Activated CD4-positive, alpha-beta memory T cell treated with anti-CD3 and anti-CD28 coated beads for 36 hours (primary cell): ENCODE measurements at regions not wholly inside any gene's neighbourhood (a gene's known extent, or its start where the extent isn't known, plus 50 kb on each side); places are given as distances from the start of the nearest gene placed in this dataset.
"Not testable (repeated sequence)": the region's sequence is repeated elsewhere in the genome, so short reads cannot be mapped to it uniquely, and the experiment has no call there.

ENCODE experiments used
- CTCF ChIA-PET: fragments of 350-600 bp; sonication (Branson Sonifier 250); formaldehyde crosslinking; loops from one replicate; lab custom pipeline; 2021; ENCODE audit warnings: antibody characterized with exemption, inconsistent platforms; lab: Charles Lee
- POLR2A ChIA-PET: fragments of 350-600 bp; sonication (Branson Sonifier 250); formaldehyde crosslinking; loops from one replicate; lab custom pipeline; 2021; ENCODE audit warnings: antibody characterized with exemption; lab: Charles Lee
- DNase-seq: peaks from one replicate; pipeline ENCODE4 v3.0.0-alpha.2; 2020
- H3K27ac Mint-ChIP-seq: one replicate; pipeline ENCODE4 v1.8.0; 2021; ENCODE audit warnings: mixed read lengths
- H3K27me3 Mint-ChIP-seq: one replicate; pipeline ENCODE4 v1.8.0; 2021; ENCODE audit warnings: mixed read lengths
- H3K36me3 Mint-ChIP-seq: one replicate; pipeline ENCODE4 v1.8.0; 2021; ENCODE audit warnings: mixed read lengths
- H3K4me1 Mint-ChIP-seq: one replicate; pipeline ENCODE4 v1.8.0; 2021; ENCODE audit warnings: low read depth, mixed read lengths
- H3K4me3 Mint-ChIP-seq: one replicate; pipeline ENCODE4 v1.8.0; 2021; ENCODE audit warnings: mild to moderate bottlenecking, mixed read lengths
- H3K9me3 Mint-ChIP-seq: one replicate; pipeline ENCODE4 v1.8.0; 2021; ENCODE audit warnings: mixed read lengths
- intact Hi-C: fragments of 100-400 bp; cut with micrococcal nuclease; formaldehyde crosslinking; loops from one replicate; pipeline ENCODE4 v1.15.1; 2023

DNA sequence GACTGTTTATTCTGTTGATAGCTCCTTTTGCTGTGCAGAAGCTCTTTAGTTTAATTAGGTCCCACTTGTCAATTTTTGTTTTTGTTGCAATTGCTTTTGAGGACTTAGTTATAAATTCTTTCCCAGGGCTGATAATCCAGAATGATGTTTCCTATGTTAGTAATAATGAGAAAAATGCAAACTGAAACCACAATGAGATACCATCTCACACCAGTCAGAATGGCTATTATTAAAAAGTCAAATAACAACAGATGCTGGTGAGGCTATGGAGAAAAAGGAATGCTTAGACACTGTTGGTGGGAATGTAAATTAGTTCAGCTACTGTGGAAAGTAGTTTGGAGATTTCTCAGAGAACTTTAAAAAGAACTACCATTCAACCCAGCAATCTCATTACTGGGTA is 793.0 kb downstream of the EPHA4 start:
- H3K4me1 Mint-ChIP-seq, result not testable (repeated sequence)

DNA sequence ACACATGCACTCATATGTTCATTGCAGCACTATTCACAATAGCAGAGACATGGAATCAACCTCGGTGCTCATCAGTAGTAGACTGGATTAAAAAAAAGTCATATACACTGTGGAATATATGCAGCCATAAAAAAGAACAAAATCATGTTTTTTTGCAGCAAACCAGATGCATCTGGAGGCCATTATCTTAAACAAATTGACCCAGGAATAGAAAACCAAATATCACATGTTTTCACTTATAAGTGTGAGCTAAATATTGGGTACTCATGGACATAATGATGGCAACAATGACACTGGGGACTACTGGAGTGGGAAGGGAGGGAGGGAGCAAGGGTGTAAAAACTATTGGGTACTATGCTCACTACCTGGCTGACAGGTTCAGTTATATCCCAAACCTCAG is 792.6 kb downstream of the EPHA4 start:
- Mint-ChIP-seq H3K36me3 (no peaks in the 10 kb centered on the region), H3K4me1 (no peaks in the 10 kb centered on the region), H3K4me3 (no peak overlapping the region), H3K27ac (no peak overlapping the region), H3K27me3 (peaks cover 4% of the 10 kb centered on the region), H3K9me3 (peaks cover 5% of the 10 kb centered on the region)
- intact Hi-C loops, result no loop called here
- DNase-seq, result no peak
- ChIA-PET POLR2A (no interaction called here), CTCF (no interaction called here)

More for the DNA sequence above, 793.0 kb downstream of the EPHA4 start:
- H3K4me3 Mint-ChIP-seq, H3K27me3 Mint-ChIP-seq, intact Hi-C loops, DNase-seq, CTCF ChIA-PET, H3K9me3 Mint-ChIP-seq, POLR2A ChIA-PET, H3K27ac Mint-ChIP-seq, H3K36me3 Mint-ChIP-seq: not testable (repeated sequence)

- intact Hi-C loops, result no loop called here
- Mint-ChIP-seq H3K27me3 (peaks cover 4% of the 10 kb centered on the region), H3K4me1 (no peaks in the 10 kb centered on the region), H3K9me3 (peaks cover 5% of the 10 kb centered on the region), H3K4me3 (no peak overlapping the region), H3K27ac (no peak overlapping the region), H3K36me3 (no peaks in the 10 kb centered on the region)
- POLR2A ChIA-PET, result no interaction called here
- DNase-seq, result no peak
- CTCF ChIA-PET, result no interaction called here
These were observed 792.2 kb downstream of the EPHA4 start for GRCh38 chr2:220779931-220780330.

GRCh38 chr2:220781622-220782241 is 790.4 kb downstream of the EPHA4 start:
- H3K27ac Mint-ChIP-seq, result no peak overlapping the region
- intact Hi-C loops, result no loop called here
- DNase-seq, result no peak
- peaks cover 4% of the 10 kb centered on the region for H3K27me3 Mint-ChIP-seq
- POLR2A ChIA-PET, result no interaction called here
- CTCF ChIA-PET, result interaction anchor here (0.6 kb wide), 1 partner anchor 981 kb away, joined by 4 read pairs; no protein-coding TSS in a partner anchor
- peaks cover 5% of the 10 kb centered on the region for H3K9me3 Mint-ChIP-seq
- H3K36me3 Mint-ChIP-seq, result no peaks in the 10 kb centered on the region
- H3K4me1 Mint-ChIP-seq, result no peaks in the 10 kb centered on the region
- H3K4me3 Mint-ChIP-seq, result no peak overlapping the region

DNA sequence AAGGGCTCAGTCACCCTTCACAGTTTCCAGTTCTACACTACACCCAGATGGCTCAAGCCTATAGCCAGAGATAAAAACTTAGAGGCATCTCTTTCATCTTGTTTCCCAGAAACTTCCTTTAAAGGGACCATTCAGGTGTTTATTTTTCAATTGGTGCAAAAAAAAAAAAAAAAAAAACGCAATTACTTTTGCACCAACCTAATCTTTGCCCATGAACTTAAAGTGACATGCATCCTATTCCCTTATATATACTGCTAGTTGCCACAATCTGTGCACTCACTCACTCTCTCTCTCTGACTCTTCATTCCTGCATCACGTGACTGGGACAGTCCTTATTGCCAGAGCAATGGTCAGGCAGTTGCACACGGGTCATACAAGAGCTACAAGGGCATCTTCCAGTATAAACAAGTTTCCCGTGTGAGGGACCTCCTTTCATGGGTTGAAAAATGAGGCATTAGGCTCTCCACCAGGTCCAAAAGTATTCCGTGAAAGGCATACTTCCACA is 789.4 kb downstream of the EPHA4 start:
- Mint-ChIP-seq H3K9me3 (peaks cover 5% of the 10 kb centered on the region), H3K36me3 (no peaks in the 10 kb centered on the region), H3K4me1 (no peaks in the 10 kb centered on the region), H3K4me3 (no peak overlapping the region), H3K27ac (no peak overlapping the region), H3K27me3 (peaks cover 4% of the 10 kb centered on the region)
- CTCF ChIA-PET, result no interaction called here
- intact Hi-C loops, result no loop called here
- DNase-seq, result no peak
- POLR2A ChIA-PET, result no interaction called here

GRCh38 chr2:220783671-220784070 is 788.4 kb downstream of the EPHA4 start:
- POLR2A ChIA-PET, result no interaction called here
- CTCF ChIA-PET, result no interaction called here
- DNase-seq, result no peak
- Mint-ChIP-seq H3K27ac (no peak overlapping the region), H3K9me3 (peaks cover 5% of the 10 kb centered on the region), H3K27me3 (peaks cover 4% of the 10 kb centered on the region), H3K4me1 (no peaks in the 10 kb centered on the region), H3K4me3 (no peak overlapping the region), H3K36me3 (no peaks in the 10 kb centered on the region)
- intact Hi-C loops, result no loop called here

DNA sequence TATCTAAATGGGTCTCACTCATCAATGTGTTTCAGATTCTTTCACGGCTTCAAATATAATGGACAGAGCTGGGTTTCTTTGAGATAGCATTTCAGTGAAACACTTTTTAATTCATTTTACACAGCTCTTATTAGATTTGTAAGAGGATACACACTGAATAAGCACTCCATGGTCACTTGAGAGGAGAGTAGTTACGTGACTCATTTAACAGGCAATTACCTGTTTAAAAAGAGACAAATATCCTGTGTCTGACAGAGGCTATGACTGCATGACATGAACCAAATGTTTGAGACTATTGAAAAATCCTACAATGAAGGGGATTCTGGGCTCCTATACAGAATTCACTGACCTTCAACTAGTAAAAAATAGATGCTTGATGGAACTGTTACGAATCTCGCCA is 786.9 kb downstream of the EPHA4 start:
- ChIA-PET CTCF (interaction anchor here (1.2 kb wide), 1 partner anchor 12 kb away, joined by 3 read pairs; no protein-coding TSS in a partner anchor), POLR2A (no interaction called here)

DNA sequence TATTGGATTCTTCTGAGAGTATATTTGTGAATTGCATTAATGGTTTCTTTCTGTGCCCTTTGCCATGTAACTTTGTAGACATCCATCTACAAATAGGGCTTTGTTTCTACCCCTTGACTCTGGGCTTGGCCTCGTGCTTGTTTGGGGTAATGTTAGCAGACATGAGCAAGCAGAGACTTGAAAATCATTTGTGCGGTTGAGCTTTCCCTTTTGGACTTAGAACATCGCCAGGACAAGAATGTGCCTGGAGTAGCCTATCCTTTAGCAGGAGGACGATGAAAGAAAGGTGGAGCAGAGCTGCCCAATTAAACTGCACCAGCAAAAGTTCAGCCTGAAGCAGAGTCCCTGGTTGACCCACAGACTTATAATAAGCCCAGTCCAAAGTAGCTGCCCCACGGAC is 785.9 kb downstream of the EPHA4 start:
- POLR2A ChIA-PET, result no interaction called here
- peaks cover 4% of the 10 kb centered on the region for H3K27me3 Mint-ChIP-seq

More for the DNA sequence above, 786.9 kb downstream of the EPHA4 start:
- Mint-ChIP-seq H3K4me3 (no peak overlapping the region), H3K27ac (no peak overlapping the region), H3K4me1 (no peaks in the 10 kb centered on the region), H3K36me3 (no peaks in the 10 kb centered on the region), H3K27me3 (peaks cover 4% of the 10 kb centered on the region), H3K9me3 (no peaks in the 10 kb centered on the region)
- no peak for DNase-seq
- intact Hi-C loops, result no loop called here

GRCh38 chr2:220787251-220787650 is 784.9 kb downstream of the EPHA4 start:
- Mint-ChIP-seq H3K27ac (no peak overlapping the region), H3K27me3 (peaks cover 4% of the 10 kb centered on the region), H3K4me3 (no peak overlapping the region), H3K9me3 (no peaks in the 10 kb centered on the region), H3K4me1 (no peaks in the 10 kb centered on the region), H3K36me3 (no peaks in the 10 kb centered on the region)
- no peak for DNase-seq
- ChIA-PET POLR2A (no interaction called here), CTCF (no interaction called here)
- intact Hi-C loops, result no loop called here

More for the DNA sequence above, 785.9 kb downstream of the EPHA4 start:
- H3K9me3 Mint-ChIP-seq, result no peaks in the 10 kb centered on the region
- no peaks in the 10 kb centered on the region for H3K36me3 Mint-ChIP-seq
- no peaks in the 10 kb centered on the region for H3K4me1 Mint-ChIP-seq
- CTCF ChIA-PET, result no interaction called here
- no peak overlapping the region for H3K27ac Mint-ChIP-seq
- intact Hi-C loops, result no loop called here
- no peak for DNase-seq
- H3K4me3 Mint-ChIP-seq, result no peak overlapping the region

DNA sequence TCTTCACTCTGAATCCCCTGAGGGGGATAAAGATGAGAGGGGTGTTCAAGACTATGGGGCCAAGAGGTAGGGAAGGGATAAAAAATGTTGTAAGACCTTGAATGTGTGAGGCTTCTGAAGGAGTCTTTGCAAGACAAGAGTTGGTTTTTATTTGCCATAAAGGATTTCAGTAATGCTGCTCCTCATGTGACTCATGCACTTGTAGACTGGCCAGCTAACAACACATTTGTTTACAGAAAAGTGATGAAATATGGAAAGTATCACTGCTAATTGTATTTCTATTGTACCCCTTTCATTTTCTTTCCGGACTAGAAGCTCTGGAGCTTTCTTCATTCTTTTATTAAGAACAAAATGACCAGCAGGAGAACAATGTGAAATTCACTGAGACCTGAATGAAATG is 782.1 kb downstream of the EPHA4 start:
- no peaks in the 10 kb centered on the region for H3K36me3 Mint-ChIP-seq
- H3K27ac Mint-ChIP-seq, result no peak overlapping the region
- CTCF ChIA-PET, result no interaction called here
- POLR2A ChIA-PET, result no interaction called here
- no peak overlapping the region for H3K4me3 Mint-ChIP-seq
- intact Hi-C loops, result no loop called here
- H3K27me3 Mint-ChIP-seq, result no peaks in the 10 kb centered on the region
- no peaks in the 10 kb centered on the region for H3K4me1 Mint-ChIP-seq
- H3K9me3 Mint-ChIP-seq, result no peaks in the 10 kb centered on the region
- no peak for DNase-seq

DNA sequence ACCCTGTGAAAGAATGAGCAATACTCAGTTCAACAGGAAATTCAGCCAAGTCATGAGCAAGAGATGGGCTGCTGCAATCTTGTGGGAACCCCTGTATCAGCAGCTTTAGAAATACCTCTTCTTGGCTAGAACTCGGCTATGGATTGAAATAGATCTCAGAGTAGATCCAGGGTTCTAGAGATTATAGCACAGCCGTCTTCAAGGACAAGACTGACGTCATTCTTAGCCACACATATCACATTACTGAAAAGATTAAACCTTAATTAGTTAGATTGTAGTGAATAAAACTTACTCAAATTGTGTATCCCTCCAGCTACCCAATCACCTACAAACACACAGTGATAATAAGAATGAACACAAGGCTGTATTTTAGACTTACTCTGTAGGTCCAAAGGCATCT is 776.4 kb downstream of the EPHA4 start:
- Mint-ChIP-seq H3K36me3 (no peaks in the 10 kb centered on the region), H3K4me1 (no peaks in the 10 kb centered on the region), H3K27me3 (no peaks in the 10 kb centered on the region), H3K4me3 (no peak overlapping the region), H3K27ac (no peak overlapping the region), H3K9me3 (no peaks in the 10 kb centered on the region)
- CTCF ChIA-PET, result no interaction called here
- intact Hi-C loops, result no loop called here
- no peak for DNase-seq
- POLR2A ChIA-PET, result no interaction called here

DNA sequence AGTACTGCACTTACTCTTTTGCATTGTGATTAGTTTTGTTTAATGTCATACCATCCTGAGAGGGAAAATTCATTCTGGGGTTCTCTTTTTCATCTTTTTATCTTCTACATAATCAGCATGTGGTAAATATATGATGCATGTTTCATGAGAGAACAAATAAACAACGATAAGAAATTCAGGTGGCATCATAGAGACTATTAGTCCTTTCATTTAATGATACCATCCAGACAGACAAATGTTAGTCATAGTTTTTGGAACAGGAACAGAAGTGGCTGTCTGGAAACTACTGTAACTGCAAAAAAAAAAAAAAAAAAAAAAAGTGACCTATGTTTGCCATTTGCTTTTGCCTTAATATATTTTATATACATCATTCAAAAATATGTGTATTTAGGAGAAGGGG is 761.0 kb downstream of the EPHA4 start:
- no peaks in the 10 kb centered on the region for H3K4me1 Mint-ChIP-seq
- no peak overlapping the region for H3K4me3 Mint-ChIP-seq
- no peak overlapping the region for H3K27ac Mint-ChIP-seq
- peaks cover 3% of the 10 kb centered on the region for H3K27me3 Mint-ChIP-seq
- ChIA-PET CTCF (no interaction called here), POLR2A (no interaction called here)
- intact Hi-C loops, result no loop called here
- H3K36me3 Mint-ChIP-seq, result no peaks in the 10 kb centered on the region
- H3K9me3 Mint-ChIP-seq, result no peaks in the 10 kb centered on the region
- no peak for DNase-seq

- Mint-ChIP-seq H3K9me3 (no peaks in the 10 kb centered on the region), H3K27me3 (peaks cover 3% of the 10 kb centered on the region), H3K4me3 (no peak overlapping the region), H3K27ac (no peak overlapping the region), H3K4me1 (no peaks in the 10 kb centered on the region), H3K36me3 (no peaks in the 10 kb centered on the region)
- ChIA-PET CTCF (no interaction called here), POLR2A (no interaction called here)
- DNase-seq, result no peak
- intact Hi-C loops, result no loop called here
These were observed 760.0 kb downstream of the EPHA4 start for GRCh38 chr2:220811952-220812570.
